ENCODE measurements at regions not wholly inside any gene's neighbourhood (a gene's known extent, or its start where the extent isn't known, plus 50 kb on each side); places are given as distances from the start of the nearest gene placed in this dataset.

DNA sequence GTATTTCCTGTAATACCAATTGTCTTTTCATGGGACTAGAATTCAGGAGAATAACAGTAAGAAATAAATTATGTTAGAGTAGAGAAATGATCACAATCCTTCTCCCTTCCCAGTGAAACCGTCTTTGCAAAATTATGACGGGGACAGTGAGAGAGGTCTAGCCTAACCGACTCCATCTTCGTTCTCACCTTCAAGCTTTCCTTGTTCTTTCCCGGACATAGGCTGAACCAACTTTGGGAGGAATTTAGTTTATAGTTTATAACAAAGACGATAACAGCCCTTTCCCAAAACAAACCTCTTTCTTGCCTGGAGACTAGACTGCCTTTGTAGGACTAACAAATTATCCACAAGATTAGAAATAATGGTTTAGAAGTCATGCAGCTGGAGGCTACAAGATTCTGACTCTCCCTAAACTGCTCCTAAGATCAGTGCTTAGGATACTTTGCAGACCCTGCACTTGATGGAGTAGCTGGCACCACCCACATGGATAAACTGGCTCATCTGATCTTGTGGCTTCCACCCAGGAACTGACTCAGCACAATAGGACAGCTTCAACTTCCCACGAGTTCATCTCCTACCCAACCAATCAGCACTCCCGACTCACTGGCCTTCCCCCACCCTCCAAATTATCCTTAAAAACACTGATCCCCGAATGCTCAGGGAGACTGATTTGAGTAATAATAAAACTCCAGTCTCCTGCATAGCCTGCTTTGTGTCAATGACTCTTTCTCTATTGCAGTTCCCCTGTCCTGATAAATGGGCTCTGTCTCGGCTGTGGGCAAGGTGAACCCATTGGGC lies 521.2 kb upstream of the TBX3 start:
- no peak for DNase-seq

DNA sequence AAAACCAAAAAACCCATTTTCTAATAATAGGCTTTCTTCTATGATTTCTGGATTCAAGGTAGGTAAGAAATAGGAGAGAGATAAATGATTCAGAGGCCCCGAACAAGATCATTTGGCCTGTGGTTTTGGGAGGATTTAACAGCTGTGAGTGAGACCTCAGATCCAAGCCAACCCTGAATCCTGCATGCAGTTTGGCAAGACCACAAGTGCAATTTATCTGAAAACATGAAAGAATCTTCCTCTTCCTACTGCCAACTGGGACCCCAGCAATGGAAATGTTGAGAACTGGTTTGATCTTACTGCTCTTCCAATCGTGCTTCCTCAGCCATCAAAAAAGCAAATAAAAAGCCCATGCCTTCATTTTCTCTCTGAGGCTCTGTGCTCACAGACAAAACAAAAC lies 519.7 kb upstream of the TBX3 start:
- DNase-seq = no peak

- no peak for DNase-seq
Measured at GRCh38 chr12:115201966-115202365, 518.0 kb upstream of the TBX3 start.

GRCh38 chr12:115199831-115200230 lies 515.9 kb upstream of the TBX3 start:
- no peak for DNase-seq

DNA sequence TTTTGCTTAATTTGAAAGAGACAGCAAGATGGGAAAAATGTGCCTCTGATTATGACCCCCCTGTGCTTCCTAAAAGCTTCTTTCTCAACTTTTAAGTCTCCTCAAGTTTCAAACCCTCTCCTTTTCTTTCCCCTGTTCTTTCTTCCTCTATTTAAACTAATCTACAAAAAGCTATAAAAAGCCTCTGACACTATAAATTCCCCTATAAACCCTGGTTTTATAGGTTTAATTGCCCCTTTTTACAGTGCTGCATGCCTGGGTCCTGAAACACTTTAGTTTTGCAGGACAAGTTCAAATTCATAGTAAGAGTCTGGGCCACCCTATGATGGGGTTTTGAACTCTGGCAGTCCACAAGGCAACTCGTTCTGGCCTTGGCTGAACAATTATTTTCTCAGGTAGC lies 510.9 kb upstream of the TBX3 start:
- DNase-seq = no peak

- DNase-seq = no peak
Measured at GRCh38 chr12:115194448-115194847, 510.5 kb upstream of the TBX3 start.

GRCh38 chr12:115191342-115191741 lies 507.4 kb upstream of the TBX3 start:
- DNase-seq = no peak

- DNase-seq = no peak
Measured at GRCh38 chr12:115190010-115190770, 506.2 kb upstream of the TBX3 start.

- no peak for DNase-seq
Measured at GRCh38 chr12:115185506-115185905, 501.5 kb upstream of the TBX3 start.

GRCh38 chr12:115183752-115184151 lies 499.8 kb upstream of the TBX3 start:
- DNase-seq = no peak

GRCh38 chr12:115177899-115178298 lies 493.9 kb upstream of the TBX3 start:
- DNase-seq = no peak

DNA sequence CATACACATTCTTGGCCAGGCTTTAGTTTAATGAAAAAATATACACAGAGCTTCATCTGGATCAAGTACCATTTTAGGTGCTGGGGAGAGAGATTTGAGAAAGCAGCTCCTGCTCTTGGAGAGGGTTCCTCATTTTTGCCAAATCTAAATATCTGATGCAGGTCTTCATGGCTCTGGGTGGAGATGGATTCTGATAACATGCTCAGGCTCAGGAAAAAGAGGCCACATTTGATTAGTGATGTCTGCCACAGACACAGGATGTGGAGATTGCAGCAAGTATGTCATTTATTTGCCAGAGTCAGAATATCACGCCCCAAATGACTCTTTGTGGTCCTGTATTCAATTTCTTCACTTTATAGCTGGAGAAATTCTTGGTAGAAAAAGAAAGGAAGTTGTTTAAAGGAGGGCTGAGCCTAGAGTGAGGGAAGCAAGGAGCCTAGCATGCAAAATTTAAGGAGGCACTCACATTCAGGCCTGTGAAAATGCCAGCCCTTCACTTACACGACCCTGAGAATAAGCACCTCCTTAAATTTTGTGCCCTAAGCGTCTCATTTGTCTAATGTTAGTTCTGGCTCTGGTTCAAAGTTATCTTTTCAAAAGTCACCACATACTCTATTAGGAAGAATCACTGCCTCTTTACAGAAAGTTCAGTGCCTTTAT lies 492.9 kb upstream of the TBX3 start:
- no peak for DNase-seq

DNA sequence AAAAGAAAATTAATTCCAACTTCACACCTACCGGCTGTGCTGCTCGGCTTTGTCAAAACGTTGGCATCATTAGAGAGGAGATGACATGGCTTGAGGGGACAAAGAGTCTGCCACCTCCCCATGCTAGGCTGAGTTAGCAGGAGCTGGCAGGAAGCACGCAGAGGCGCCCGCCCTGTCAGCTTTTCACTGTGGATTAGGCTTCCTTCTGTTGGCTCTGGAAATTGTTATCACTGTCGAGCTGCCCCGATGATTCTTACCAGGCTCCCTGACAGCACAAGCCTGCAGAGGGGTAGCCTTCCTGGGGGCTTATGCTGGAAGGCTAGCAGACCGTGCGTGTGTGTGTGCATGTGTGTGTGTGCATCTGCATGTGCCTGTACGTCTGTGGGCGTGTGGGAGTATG lies 490.9 kb upstream of the TBX3 start:
- no peak for DNase-seq

- no peak for DNase-seq
Measured at GRCh38 chr12:115172521-115172920, 488.5 kb upstream of the TBX3 start.

DNA sequence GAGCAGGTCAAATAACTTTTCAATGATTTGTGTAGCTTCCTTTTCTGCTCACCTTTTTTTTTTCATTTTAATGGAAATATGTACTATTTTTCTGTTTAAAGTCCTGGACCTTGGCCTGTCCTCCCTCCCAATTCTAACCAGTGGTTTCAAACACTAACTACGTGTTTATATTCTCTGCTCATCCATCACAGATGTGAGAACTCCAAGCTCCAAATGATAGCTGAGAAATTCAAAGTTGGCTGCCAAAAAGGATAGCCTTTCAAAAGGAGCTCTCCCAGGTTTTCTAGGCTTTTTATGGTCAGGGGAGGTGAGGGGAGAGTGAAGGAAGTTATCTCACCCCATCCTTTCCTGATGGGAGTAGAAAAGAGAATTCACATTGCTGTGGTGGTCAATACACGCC lies 486.0 kb upstream of the TBX3 start:
- no peak for DNase-seq

DNA sequence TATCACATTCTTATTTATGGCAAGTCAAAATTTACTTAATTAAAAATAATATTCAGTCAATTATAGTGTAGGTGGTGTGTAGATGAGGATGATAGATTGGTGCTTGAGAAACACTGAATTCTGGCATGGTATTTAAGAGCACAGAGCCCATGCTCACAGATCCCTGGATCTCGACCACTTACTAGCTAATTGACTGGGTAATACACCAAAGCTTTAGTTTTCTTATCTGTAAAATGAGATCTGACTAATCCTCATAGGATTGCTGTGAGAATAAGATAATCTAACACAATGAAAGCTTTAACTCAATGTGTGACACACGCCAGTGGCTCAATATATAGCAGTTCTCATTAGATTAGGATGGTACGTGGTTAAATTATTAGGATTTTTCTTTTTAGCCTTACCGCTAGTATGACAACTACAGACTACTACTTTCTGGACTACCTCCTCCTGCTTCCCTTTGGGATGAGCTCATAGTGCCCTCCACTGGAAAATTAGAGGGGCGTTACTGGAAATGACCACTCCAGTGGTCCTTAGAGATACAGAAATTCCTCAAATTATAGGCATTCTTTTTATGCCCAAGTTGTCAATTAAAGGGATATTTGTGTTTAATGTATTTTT lies 482.8 kb upstream of the TBX3 start:
- no peak for DNase-seq

GRCh38 chr12:115163710-115164109 lies 479.7 kb upstream of the TBX3 start:
- no peak for DNase-seq

GRCh38 chr12:115160271-115161128 lies 476.5 kb upstream of the TBX3 start:
- no peak for DNase-seq

DNA sequence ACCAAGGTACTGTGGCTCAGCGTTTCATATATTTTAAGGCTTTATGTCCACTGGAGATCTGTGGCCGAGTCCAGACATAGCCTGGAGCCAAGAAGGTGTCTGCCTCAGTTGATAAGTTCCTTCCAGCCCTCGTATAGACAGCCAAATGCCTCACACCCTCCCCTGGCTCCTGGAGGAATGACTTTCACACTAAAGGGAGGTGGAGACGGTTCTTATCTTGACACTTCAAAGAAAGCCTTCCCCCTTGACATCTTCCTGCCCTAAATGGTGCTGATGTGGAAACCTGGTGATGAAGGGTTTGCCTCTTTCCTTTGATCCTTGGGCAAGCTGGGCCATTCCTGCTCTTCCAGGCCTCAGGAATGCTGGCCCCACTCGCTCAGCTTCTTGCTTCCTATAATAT lies 474.8 kb upstream of the TBX3 start:
- no peak for DNase-seq

GRCh38 chr12:115155665-115156645 lies 472.0 kb upstream of the TBX3 start:
- no peak for DNase-seq

DNA sequence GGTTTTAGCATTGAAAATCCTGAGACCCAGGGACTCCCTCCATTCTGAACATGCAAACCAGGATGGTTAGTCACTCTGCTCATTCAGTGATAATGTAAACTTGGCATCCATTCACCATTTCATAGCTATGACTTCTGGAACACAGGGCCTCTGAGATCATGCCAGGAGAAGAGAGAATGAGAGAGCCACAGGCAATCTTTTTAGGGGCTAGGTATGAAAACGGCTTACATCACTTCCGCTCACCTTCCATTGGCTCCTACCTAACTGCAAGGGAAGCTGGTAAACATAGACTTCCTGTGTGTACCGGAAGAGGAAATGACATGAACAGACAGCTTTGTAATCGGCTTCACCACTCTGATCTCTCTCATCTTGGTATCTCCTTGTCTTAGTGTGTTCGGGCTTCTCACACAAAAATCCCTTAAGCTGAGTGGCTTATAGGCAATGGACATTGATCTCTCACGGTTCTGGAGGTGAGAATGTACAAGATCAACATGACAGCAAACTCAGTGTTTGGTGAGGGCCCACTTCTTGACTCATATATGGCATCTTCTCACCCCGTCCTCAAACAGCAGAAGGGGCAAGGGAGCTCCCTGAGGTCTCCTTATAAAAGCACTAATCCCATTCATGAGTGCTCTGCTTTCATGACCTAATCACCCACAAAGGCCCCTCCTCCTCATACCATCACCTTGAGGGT lies 465.9 kb upstream of the TBX3 start:
- DNase-seq = no peak

All from NCI-H524 treated with DMSO at 0.1 percent for 48 hours (cell line).